ENCODE measurements at regions not wholly inside any gene's neighbourhood (a gene's known extent, or its start where the extent isn't known, plus 50 kb on each side); places are given as distances from the start of the nearest gene placed in this dataset.

DNA sequence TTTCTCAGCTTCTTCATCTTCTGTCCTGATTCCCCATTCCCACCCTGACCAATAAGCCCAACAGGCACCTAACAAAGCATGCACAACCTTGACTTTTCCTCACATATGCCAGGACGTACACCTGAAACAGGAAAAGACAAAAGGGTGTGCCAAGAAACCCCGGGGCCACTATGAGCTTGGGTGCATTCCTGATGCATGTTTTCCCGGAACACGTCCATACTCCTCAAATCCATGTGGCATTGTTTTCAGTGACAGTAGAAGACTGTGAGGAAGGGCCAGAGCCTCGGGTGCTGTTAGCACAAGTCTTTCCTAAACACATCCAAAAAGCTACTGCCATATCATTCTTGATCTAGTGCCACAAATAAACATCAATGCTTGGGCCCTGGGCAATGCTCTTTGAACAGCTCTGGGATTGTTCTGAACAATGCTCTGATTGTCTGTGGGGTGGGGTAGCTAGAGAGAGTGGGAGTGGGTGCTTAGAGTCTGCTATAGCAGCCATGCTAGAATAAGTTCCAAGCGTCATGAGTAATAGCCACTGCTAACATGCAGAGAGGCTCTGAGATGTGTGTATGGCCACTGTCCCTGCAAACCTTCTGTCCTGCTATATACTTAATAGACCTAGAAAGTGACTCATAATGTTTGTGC lies 181.7 kb upstream of the CRIM1 start:
- Mint-ChIP-seq H3K9me3 (ENCODE audit: unreplicated experiment) (no peaks in the 10 kb centered on the region), H3K27me3 (ENCODE audit: insufficient read depth, unreplicated experiment) (no peaks in the 10 kb centered on the region), H3K36me3 (ENCODE audit: insufficient read depth, unreplicated experiment) (no peaks in the 10 kb centered on the region), H3K4me1 (ENCODE audit: low read depth, unreplicated experiment) (no peaks in the 10 kb centered on the region), H3K4me3 (ENCODE audit: unreplicated experiment) (no peak overlapping the region), H3K27ac (ENCODE audit: unreplicated experiment) (no peak overlapping the region)
- no peak for DNase-seq
- Histone ChIP-seq H3K4me3 (ENCODE audit: low read depth, low read length) (no peak overlapping the region), H3K4me1 (no peaks in the 10 kb centered on the region), H3K27me3 (replicated peaks; ENCODE audit: control insufficient read depth, insufficient read depth, low read length) (no peaks in the 10 kb centered on the region), H3K9me3 (no peaks in the 10 kb centered on the region), H3K36me3 (ENCODE audit: control insufficient read depth, insufficient read depth, low read length) (no peaks in the 10 kb centered on the region)
- TF ChIP-seq, protein P1, sequence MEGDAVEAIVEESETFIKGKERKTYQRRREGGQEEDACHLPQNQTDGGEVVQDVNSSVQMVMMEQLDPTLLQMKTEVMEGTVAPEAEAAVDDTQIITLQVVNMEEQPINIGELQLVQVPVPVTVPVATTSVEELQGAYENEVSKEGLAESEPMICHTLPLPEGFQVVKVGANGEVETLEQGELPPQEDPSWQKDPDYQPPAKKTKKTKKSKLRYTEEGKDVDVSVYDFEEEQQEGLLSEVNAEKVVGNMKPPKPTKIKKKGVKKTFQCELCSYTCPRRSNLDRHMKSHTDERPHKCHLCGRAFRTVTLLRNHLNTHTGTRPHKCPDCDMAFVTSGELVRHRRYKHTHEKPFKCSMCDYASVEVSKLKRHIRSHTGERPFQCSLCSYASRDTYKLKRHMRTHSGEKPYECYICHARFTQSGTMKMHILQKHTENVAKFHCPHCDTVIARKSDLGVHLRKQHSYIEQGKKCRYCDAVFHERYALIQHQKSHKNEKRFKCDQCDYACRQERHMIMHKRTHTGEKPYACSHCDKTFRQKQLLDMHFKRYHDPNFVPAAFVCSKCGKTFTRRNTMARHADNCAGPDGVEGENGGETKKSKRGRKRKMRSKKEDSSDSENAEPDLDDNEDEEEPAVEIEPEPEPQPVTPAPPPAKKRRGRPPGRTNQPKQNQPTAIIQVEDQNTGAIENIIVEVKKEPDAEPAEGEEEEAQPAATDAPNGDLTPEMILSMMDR (IDR thresholded peaks at IDR 0.05; ENCODE audit: insufficient read depth in 1 of 2, low read depth in 1 of 2, low read length in 1 of 2, severe bottlenecking in 1 of 2, unreplicated experiment in 1 of 2), result no peak
- no TSS peak for BruUV-seq (replicated peaks)
- intact Hi-C loops (cut with micrococcal nuclease; ENCODE audit: unreplicated experiment), result no loop called here
- CTCF ChIA-PET, result no interaction called here
- POLR2A ChIA-PET, result interaction anchor here (0.6 kb wide), 1 partner anchor 162 kb away, joined by 13 read pairs; no protein-coding TSS in a partner anchor

GRCh38 chr2:36172824-36173223 lies 182.8 kb upstream of the CRIM1 start:
- no TSS peak for BruUV-seq (replicated peaks)
- Histone ChIP-seq H3K27me3 (replicated peaks; ENCODE audit: control insufficient read depth, insufficient read depth, low read length) (no peaks in the 10 kb centered on the region), H3K9me3 (no peaks in the 10 kb centered on the region), H3K4me3 (ENCODE audit: low read depth, low read length) (no peak overlapping the region), H3K4me1 (no peaks in the 10 kb centered on the region), H3K36me3 (ENCODE audit: control insufficient read depth, insufficient read depth, low read length) (no peaks in the 10 kb centered on the region)
- no peak overlapping the region for H3K4me3 Mint-ChIP-seq (ENCODE audit: unreplicated experiment)
- ChIA-PET CTCF (no interaction called here), POLR2A (no interaction called here)
- intact Hi-C loops (cut with micrococcal nuclease; ENCODE audit: unreplicated experiment), result no loop called here
- H3K36me3 Mint-ChIP-seq (ENCODE audit: insufficient read depth, unreplicated experiment), result no peaks in the 10 kb centered on the region
- no peak for DNase-seq
- no peaks in the 10 kb centered on the region for H3K9me3 Mint-ChIP-seq (ENCODE audit: unreplicated experiment)
- H3K4me1 Mint-ChIP-seq (ENCODE audit: low read depth, unreplicated experiment), result no peaks in the 10 kb centered on the region
- no peaks in the 10 kb centered on the region for H3K27me3 Mint-ChIP-seq (ENCODE audit: insufficient read depth, unreplicated experiment)
- H3K27ac Mint-ChIP-seq (ENCODE audit: unreplicated experiment), result no peak overlapping the region
- TF ChIP-seq, protein P1 (IDR thresholded peaks at IDR 0.05; ENCODE audit: insufficient read depth in 1 of 2, low read depth in 1 of 2, low read length in 1 of 2, severe bottlenecking in 1 of 2, unreplicated experiment in 1 of 2), result no peak

DNA sequence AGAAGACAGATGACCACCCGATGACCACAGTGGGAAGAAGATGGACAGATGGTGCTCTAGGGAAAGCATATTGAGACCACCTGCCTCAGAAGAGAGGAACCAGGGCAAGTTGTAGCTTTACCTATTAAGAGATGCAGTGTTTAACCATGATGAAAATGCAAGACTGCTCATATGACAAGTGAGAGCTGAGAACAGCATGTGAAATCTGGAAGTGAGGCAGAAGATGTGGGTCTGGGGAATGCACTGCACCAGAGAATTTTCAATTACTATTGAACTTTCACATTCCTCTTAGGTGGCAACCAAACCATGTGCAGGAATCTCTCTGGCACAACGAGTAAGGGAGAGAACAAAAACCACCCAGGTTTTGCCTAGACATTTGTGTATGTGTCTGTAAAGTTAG lies 184.8 kb upstream of the CRIM1 start:
- CTCF ChIA-PET, result no interaction called here
- Histone ChIP-seq H3K9me3 (no peaks in the 10 kb centered on the region), H3K27me3 (replicated peaks; ENCODE audit: control insufficient read depth, insufficient read depth, low read length) (no peaks in the 10 kb centered on the region), H3K4me3 (ENCODE audit: low read depth, low read length) (no peak overlapping the region), H3K36me3 (ENCODE audit: control insufficient read depth, insufficient read depth, low read length) (no peaks in the 10 kb centered on the region), H3K4me1 (no peaks in the 10 kb centered on the region)
- H3K27ac Mint-ChIP-seq (ENCODE audit: unreplicated experiment), result no peak overlapping the region
- BruUV-seq (replicated peaks), result no TSS peak
- TF ChIP-seq, protein P1 (IDR thresholded peaks at IDR 0.05; ENCODE audit: insufficient read depth in 1 of 2, low read depth in 1 of 2, low read length in 1 of 2, severe bottlenecking in 1 of 2, unreplicated experiment in 1 of 2), result no peak
- intact Hi-C loops (cut with micrococcal nuclease; ENCODE audit: unreplicated experiment), result no loop called here
- H3K4me3 Mint-ChIP-seq (ENCODE audit: unreplicated experiment), result no peak overlapping the region
- POLR2A ChIA-PET, result no interaction called here
- no peaks in the 10 kb centered on the region for H3K9me3 Mint-ChIP-seq (ENCODE audit: unreplicated experiment)
- no peaks in the 10 kb centered on the region for H3K36me3 Mint-ChIP-seq (ENCODE audit: insufficient read depth, unreplicated experiment)
- peaks cover 2% of the 10 kb centered on the region for H3K27me3 Mint-ChIP-seq (ENCODE audit: insufficient read depth, unreplicated experiment)
- no peak for DNase-seq
- H3K4me1 Mint-ChIP-seq (ENCODE audit: low read depth, unreplicated experiment), result no peaks in the 10 kb centered on the region

Data from Caco-2 (cell line).